DMS153 (cell line): ENCODE measurements at regions not wholly inside any gene's neighbourhood (a gene's known extent, or its start where the extent isn't known, plus 50 kb on each side); places are given as distances from the start of the nearest gene placed in this dataset.

Experiments
- DNase-seq: peaks from one replicate; lab custom pipeline; 2025; lab: John Stamatoyannopoulos, UW

DNA sequence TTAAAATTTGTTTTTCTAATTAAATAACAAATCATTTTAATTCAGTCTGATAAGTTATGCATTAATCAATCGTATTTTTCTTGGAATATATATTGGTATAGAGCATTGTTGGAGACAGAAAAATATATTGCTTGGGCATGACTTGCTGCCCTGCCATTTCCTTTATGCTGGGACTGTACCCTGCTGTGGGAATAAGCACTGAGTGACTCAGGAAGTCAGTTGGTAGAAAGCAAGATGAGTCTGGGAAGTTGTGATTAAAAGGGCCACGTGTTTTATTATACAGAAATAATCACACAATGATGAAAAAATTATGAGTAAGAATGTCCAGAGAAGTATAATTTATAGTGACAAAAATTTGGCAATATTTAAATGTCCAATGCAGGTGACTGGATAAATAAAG is 139.5 kb downstream of the KIF18A start:
- DNase-seq: no peak

DNA sequence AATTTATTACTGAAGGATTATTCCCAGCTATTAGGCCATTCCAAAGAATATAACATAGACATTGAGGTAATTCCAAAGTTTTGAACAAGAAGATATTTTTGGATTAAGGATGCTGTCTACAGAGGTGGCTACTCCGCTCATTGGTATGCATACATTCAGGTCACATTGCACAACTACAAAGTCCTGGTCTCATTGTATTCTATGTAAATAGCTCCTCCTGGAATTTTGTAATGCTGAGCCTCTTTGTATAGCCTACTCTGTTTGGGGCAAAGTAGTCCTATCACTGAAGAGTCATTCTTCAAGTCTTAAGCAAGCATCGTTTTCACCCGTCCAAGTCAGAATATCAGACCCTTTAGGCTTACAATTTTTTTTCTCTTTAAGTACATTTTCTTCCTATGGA is 142.4 kb downstream of the KIF18A start:
- no peak for DNase-seq

DNA sequence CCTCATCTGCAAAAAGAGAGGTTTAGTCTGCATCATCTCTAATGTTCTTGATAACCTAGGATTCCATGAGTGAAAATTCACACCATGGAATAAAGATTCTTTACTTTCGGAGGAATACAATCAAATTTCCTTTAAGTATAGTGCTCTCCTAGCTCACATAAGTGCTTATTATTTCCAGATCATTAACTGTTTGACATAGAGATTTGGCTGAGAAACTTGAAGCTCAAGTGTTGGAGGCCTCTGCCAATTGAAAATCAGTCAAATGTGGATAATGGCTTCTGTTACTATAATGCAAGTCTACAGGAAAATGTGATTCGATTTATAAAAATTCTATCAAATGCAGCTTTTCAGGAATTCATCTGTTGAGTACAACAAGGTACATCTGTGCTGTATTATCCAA is 144.6 kb downstream of the KIF18A start:
- DNase-seq: no peak

DNA sequence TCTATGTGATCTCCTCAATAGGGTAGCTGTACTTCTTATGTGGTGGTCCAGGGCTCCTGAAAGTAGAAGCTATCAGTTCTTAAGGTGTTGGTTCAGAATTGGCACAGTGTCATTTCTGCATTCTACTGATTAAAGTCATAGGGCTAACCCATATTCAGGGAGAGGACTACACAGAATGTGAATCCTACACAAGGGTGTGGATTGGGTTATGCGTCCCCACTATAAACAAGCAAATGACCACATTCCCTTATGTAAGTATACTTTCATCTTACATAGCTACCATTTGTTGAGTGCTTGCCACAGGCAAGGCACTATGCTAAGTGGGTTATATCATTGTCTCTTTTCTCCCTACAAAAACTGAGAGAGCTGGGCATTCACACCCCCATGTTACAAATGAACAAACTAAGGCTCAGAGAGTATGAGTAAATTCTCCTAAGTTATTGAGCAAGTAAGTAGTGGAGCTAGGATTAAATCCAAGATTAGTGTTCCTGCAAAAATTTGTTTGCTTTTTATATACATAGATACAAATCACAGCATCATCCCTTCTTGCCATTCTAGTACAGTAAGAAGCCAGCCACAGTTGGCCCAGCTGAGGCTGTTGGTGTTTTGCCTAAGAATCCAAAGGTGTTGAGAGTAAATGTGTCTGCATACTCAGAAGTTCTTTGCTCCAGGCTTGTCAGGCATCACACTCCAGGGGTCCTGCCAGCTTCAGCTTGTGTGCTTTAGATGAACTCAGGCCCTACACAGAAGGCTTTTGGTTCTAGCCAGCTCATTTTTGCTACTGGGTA is 157.8 kb downstream of the KIF18A start:
- no peak for DNase-seq

DNA sequence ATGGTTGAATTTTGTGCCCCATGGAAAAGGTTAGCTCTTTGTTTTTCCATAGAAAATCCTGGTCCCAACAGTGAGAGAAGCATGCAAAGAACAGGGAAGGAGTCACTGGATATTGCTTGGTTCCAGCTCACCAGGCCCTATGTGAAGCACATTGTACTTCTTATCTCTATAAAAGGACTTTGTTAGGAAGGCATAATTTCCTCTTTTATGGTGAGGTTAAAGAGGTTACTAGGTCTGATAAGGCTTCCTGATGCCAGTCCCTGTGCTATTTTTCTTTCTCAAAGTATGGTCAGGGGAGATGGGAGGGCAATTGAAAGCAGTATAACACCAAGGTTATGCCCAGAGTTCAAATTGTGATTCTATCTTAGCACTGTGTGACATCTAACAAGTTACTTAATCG is 162.6 kb downstream of the KIF18A start:
- DNase-seq: no peak

DNA sequence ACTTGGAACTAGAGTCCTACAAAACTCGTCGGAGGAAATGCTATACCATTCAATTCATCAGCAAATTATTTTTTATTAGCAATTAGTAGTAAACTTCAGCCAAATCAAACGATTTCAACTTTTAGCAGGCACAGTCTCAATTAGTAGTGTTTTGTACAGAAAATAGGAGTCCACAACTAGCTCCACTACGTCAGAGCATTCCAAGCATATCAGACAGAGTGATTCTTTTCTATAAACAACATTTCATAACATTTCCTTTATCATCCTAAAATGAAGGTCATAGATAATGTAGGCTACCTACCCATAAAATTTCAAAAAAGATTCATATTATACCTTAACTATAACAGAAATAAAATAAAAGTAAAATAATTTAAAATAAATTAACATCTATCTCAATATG is 169.9 kb downstream of the KIF18A start:
- no peak for DNase-seq

DNA sequence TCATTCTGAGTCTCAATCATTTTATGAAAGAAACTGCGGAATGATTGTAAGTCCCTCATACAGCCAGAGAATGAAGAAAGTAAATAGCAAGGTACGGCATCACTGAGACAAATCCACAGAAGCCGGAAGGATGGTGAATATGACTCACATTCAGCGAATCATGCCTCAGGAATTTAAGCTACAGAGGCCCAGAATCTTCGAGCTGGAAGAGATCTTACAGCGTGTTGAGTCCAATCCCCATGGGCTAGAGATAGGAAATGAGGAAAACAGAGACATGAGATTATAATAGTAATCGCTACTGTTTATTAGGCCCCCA is 173.2 kb downstream of the KIF18A start:
- DNase-seq: no peak

DNA sequence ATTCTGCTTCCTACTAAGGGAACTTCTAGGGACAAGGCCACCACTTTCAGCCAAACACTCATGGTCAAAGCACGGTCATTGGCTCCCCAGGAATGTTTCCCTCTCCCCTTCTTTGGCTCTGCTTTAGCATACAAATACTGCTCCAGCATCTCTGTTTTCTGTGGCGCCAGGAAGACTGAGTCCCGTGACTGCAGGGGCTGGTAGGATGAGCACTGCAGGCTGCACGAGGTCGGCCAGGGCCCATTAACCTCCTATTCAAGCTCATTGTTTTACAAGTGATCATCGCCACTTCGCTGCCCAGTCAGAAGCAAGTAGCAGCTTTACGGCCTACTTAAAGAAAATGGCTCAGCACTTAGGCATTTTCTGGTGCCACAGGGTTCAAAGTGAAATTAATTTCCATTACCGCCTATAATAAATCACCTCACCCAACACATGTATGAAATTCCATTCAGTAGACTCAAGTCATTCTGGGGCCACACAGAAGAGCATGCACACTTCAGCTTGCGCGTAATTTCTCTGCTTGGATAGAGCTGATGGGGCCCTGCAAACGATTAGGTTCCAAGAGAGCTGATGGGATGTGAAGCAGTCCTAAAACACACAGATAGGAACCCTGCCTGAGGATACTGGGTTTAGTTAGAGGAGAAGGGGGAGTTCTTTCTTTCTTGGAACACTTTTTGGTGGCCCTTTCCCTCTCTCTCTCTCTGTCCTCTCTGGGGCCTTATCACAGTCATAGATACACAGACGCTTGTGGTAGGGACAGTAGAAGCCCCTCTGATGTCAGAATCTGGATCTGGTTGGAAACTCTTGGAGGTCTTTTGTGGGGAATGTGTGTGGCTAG is 173.7 kb downstream of the KIF18A start:
- DNase-seq: no peak

DNA sequence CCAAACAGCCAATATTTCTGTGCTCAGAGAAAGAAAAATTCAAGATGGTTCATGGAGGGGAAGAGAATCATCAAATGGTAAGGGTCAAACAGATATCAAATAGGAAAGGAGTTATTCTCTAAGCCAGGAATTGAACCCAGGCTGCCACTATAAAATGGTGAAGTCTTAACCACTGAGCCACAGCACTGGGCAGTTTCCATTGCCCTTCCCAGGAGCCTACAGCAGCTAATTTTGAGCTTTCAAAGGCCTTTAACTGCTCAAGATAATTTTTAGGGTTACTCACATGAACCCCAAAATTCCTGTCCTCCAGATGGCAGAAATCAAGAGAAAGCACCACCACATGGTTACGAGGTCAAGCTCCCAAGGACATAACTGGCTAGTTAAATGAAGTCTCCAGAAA is 176.2 kb downstream of the KIF18A start:
- DNase-seq: no peak

DNA sequence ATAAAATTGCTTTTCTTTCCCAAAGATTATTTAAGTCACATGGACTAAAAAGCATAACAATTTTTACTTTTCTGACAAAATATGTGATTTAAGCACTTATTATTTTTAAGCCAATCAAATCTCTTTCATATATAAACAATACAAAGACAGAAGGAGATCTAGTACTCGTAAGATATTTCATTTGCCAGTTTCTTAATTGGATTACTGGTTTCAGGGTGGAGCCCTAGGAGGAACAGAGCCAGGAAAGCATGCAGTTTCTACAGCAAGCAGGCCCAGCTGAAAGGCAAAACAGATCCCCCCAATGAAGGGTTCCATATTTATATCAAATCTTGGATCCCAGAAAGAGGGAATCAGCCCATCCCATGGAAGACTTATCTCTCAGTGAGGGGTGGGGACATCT is 177.0 kb downstream of the KIF18A start:
- no peak for DNase-seq

DNA sequence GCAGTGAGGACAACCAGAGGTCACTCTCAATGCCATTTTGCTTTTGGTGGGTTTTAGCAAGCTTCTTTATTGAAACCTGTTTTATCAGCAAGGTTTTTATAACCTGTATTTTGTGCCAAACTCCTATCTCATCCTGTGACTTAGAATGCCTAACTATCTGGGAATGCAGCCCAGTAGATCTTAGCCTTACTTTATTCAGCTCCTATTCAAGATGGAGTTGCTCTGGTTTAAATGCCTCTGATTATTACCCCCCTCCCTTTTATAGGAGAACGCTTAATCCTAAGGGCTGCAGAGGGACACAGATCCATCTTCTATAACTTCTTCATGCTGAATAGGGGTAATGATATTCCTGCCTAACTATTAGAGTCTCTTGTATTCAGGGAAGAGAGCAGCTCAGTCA is 179.1 kb downstream of the KIF18A start:
- no peak for DNase-seq

DNA sequence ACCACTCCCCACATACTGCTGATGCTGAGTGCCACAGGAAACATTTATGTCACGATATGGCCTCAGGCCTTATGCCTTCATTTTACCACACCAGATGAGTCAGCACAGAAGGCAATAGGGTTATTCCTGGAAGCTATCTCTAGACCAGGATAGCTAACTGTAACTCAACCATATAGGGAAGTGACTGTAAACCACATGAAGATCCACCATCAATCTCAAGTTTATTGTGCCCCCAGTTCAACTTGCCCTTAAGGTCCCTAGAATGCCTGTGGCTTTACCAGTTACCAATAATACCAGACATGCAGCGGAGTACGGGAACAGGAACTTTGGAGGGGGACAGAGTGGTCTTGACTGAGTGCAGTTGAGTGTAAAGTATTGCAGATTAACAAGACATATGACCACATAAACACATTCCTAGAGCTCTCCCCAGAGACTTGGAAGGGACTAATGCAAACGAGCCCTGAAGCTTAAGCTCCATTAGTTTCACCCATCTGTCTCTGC is 180.9 kb downstream of the KIF18A start:
- DNase-seq: no peak

DNA sequence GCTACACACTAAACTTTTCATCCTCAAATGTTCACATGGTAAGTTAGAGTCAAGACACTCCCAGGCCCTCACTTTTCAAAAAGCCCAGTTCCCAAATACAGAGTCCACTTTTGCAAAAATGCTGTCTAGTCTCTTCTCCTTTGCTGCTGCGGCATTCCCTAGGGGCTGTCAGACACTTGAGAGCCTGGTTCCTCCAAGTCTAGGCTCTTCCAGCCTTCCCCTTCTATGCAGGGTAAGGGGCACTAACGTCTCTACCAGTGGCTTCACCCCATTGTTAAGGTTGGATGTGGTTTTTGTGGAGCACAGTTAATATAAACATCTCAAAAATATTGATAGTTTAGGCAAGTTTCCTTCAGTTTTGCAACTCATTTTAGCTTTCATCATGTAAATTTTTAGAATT is 181.5 kb downstream of the KIF18A start:
- DNase-seq: no peak

DNA sequence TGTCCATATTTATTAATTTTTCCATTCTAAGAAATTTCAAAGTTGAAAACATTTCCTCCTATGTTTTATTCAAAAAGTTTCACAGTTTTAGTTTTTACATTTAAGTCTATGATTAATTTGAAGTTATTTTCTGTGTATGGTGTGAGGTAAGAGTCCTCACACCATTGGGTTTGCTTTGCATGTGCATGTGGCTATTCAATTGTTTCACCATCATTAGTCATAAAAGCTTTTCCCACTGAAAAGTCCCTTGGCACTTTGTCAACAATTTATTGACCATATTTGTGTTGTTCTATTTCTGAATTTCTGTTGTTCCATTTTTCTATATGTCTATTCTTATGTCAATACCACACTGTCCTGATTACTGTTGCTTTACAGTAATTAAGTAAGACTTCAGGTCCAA is 186.5 kb downstream of the KIF18A start:
- DNase-seq: no peak

DNA sequence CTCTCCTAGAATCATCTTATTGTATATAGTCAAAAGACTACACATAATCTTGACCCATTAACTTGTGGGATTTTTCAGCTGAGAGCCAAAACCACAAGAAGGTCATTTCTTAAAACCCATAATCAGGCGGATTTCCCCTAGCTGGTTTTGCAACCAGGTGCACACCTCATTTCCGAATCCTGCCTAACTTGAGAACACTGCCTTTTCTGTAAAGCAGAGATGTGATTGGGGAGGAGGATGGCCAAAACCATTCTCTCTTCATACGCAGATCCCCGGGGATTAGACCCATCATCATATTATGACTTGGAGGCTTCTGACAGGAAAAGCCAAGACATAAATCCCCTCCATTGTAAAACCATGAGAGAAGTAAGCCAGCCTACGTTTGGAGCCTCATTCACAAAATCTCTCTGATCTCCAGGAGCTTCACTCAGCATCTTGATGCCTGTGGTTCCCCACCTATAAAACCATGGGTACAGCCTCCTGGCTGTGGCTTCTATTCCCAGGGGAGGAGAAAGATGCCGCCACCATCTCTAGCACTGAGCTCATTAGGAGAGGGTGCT is 191.3 kb downstream of the KIF18A start:
- DNase-seq: no peak

DNA sequence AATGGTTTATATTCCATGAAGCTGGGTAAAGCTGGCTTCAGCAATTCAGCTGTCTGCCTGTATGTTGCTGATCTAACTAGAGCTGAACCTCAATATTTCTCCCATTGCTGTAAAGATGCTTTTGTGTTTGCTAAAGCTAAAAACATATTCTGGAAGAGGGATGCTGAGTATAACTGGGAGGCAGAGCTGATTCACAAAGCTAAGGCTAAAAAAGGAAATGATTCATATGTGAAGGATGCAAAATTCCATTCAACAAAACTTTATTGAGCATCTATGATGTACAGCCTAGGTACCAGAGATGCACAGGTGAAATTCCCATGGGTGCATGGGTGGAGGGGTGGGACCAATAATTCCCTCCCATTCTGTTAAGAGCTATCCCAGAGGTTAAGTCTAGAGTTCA is 193.9 kb downstream of the KIF18A start:
- no peak for DNase-seq

DNA sequence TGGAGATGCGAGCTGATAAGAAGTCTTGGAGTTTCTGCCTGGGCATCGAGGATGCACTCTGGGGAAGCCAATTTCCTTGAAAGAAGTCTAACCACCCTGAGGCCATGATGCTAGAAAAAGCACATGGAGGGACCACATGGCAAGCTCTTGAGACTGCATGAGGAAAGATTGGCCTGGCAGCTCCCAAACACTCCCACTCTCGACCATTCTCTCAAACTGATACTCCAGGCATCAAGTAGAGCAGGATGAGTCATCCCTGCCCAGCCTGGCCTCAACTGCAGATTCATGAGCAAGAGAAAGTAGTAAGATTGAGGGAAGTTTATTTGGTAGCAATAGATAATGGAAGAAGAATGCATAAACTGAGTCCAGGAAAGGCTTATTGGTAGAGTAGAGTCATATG is 194.3 kb downstream of the KIF18A start:
- DNase-seq: no peak

DNA sequence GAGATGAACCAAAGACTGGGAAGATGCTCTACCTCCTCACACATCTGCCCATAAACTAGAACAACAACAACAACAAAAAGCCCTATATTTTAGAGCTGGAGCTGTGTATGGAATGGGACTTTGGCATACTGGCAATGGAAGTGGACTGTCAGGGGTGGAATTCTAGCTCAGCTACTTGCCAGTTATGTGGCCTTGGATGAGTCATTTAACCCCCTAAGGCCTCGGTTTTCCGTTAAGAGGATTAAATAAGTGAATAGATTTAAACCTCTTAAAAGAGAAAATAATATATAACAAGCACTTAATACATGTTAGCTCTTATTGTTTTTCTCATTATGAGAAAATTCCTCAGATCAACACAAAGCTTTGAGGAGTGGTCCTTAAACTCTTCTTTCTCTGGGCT is 195.0 kb downstream of the KIF18A start:
- no peak for DNase-seq

DNA sequence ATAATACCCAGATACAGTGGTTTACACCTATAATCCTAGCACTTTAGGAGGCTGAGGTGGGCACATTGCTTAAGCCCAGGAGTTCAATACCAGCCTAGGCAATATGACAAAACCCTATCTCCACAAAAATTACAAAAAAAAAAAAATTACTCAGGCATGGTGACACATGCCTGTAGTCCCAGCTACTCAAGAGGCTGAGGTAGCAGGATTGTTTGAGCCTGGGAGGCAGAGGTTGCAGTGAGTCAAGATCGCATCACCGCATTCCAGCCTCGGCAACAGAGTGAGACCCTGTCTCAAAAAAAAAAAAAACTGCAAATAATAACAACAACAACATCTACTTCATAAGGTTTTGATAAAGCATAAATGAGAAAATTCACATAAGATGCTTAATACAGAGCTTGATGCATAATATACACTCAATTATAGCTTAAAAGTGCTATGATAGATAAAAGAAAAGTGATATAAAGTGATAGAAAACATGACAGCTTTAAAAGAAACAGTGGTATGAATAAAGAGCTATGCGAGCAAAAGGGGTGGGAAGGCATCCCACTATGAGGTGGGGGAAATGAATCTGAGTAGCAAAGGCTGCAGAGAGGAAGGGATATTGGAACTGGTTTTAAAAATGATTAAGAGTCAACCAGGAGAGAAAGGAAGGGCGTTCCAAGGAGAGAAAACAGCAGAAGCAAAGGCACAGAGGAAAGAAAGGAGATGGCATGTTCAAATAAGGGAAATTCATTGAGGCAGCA is 197.6 kb downstream of the KIF18A start:
- no peak for DNase-seq

DNA sequence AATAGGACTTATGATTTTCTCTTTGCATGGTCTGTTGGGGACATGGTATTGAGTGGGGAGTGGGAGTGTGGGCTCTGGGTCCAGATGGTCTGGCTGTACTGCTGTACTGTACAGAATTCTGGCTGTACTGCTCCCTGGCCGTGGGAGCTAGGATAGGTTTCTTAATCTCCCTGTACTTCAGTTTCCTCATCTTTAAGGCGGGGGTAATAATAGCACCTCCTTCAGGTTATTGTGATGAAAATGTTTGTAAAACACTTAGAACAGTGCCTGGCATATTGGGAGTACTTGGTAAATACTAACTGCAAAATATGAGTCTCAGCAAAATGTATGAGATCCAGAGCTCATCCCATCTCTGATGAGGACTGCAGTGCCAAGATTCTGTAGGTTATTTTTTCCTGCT is 198.6 kb downstream of the KIF18A start:
- DNase-seq: no peak

DNA sequence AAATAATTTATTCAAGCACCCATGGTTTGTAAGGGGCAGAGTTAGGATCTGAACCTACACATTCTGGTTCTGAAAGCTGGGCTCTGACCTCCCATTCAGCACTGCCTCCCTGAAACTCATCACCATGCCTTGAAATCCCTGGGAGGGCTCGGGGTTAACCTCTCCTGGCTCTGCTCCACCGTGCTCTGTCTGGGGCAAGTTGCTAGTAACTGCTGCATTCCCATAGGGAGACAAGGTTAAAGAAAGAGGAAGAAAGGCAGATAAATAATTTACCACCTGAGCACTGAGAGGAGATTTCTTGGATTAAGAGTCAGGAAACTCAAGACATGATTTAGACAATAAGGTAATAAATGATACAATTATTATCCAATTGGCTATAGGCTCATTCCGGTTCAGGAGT is 199.3 kb downstream of the KIF18A start:
- no peak for DNase-seq

DNA sequence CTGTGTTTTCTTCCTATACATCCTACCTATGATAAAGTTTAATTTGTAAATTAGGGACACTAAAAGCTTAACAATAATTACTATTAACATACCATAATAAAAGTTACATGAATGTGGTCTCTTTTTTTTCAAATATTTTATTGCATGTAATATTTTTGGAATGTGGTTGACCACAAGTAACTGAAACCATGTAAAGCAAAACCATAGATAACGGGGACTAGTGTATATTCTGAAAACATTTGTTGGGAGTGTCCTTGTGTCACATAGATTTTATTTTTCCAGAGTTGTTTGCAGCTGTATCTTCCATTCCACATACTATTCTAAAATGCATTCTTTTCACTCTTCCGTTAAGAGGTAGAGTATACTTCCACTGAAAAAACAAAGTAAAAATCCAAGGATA is 200.4 kb downstream of the KIF18A start:
- DNase-seq: no peak

DNA sequence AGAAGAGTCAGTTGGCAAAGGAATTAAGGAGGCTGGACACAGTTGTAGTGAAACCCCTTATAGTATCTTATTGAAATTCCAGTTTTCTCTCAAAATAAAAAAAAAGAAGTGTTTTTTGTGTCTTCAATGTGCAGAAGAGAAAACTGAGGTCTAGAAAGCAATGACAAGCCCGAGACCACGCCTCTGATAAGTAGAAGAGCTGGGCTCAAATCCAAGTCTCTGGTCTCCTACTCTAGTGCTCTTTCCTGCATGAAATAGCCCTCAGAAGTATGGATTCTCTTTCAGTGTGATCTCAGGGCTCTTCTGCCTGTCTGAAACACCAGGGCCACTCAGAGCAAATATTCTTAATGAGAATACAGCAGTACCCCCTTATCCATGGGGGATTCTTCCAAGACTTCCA is 200.9 kb downstream of the KIF18A start:
- DNase-seq: no peak
